OCI-LY3 (cell line): ENCODE measurements at regions not wholly inside any gene's neighbourhood (a gene's known extent, or its start where the extent isn't known, plus 50 kb on each side); places are given as distances from the start of the nearest gene placed in this dataset.

ENCODE experiments used
- H2AFZ ChIP-seq: fragments of 200-600, 300-600 bp; shearing (Covaris generic); 2 replicates; pipeline ENCODE4 v1.6.0; 2014; ENCODE audit warnings: antibody characterized with exemption, low read depth, low read length
- H3K27ac ChIP-seq: fragments of 200-600, 300-600 bp; sonication (generic); 2 replicates; pipeline ENCODE4 v1.5.1; 2014; ENCODE audit warnings: mild to moderate bottlenecking, low read length, moderate library complexity, mixed read lengths
- H3K27me3 ChIP-seq: fragments of 200-600, 300-600 bp; sonication (generic); 2 replicates; pipeline ENCODE4 v1.6.1; 2014; ENCODE audit warnings: low read depth, low read length, mixed read lengths
- H3K36me3 ChIP-seq: fragments of 200-600, 300-600 bp; sonication (generic); replicated peaks from 2 replicates; pipeline ENCODE3; 2014; ENCODE audit warnings: low read depth, low read length, mixed read lengths
- H3K4me1 ChIP-seq: fragments of 300-600, 200-600 bp; sonication (generic); 2 replicates; pipeline ENCODE4 v1.6.1; 2014; ENCODE audit warnings: low read length, mixed read lengths
- H3K4me2 ChIP-seq: fragments of 200-600, 300-600 bp; sonication (generic); 2 replicates; pipeline ENCODE4 v1.6.1; 2014; ENCODE audit warnings: low read length, mixed read lengths
- H3K4me3 ChIP-seq: fragments of 300-600, 200-600 bp; sonication (generic); 2 replicates; pipeline ENCODE4 v1.5.1; 2014; ENCODE audit warnings: antibody characterized with exemption, mild to moderate bottlenecking, low read length, moderate library complexity
- H3K79me2 ChIP-seq: fragments of 300-600, 200-600 bp; shearing (Covaris generic); 2 replicates; pipeline ENCODE4 v1.6.1; 2014; ENCODE audit warnings: mild to moderate bottlenecking, low read length, mixed read lengths
- H3K9ac ChIP-seq: fragments of 300-600, 200-600 bp; shearing (Covaris generic); 2 replicates; pipeline ENCODE4 v1.6.0; 2014; ENCODE audit warnings: mild to moderate bottlenecking, low read length, moderate library complexity
- H3K9me3 ChIP-seq: fragments of 200-600, 300-600 bp; shearing (Covaris generic); 2 replicates; pipeline ENCODE4 v1.6.1; 2014; ENCODE audit warnings: low read length, mixed read lengths; ENCODE audit not compliant: insufficient read depth
- H4K20me1 ChIP-seq: fragments of 200-600, 300-600 bp; sonication (generic); 2 replicates; pipeline ENCODE4 v1.6.1; 2016; ENCODE audit warnings: low read length, mixed read lengths; ENCODE audit not compliant: insufficient read depth
- EZH2phosphoT487 ChIP-seq: fragments of 200-600 bp; shearing (Covaris generic); IDR thresholded peaks from 2 replicates; pipeline ENCODE4 v1.6.1; 2018; ENCODE audit warnings: antibody characterized with exemption, mixed run types, low read depth
- TF ChIP-seq, protein P1 (sequence below): fragments of 200-600, 300-600 bp; sonication (generic); IDR thresholded peaks from 2 replicates; pipeline ENCODE4 v1.5.1; 2014; ENCODE audit warnings: antibody characterized with exemption, low read length, low read depth

DNA sequence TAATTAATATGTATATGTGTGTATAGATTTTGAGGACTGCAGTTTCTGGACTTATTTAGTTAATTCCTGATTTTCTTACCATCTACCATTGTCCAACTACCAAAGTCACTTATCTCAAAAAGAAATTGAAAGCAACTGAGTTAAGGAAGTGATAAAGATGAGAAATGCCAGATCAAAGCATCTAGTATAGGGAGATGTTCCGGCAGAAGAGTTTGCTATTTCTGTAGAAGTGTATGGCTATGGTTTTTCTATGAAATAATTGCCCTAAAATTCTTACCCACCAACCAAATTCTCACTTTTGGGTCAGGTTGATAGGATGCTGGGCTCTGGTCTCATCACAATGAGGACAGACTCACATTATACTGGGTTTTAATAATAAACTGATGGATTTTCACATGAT, 64.0 kb upstream of the RAB11FIP2 start:
- Histone ChIP-seq H3K27me3 (no peaks in the 10 kb centered on the region), H4K20me1 (no peaks in the 10 kb centered on the region), H3K36me3 (no peaks in the 10 kb centered on the region), H3K4me3 (no peak overlapping the region), H3K4me1 (no peaks in the 10 kb centered on the region), H3K9me3 (no peaks in the 10 kb centered on the region), H3K4me2 (no peak overlapping the region), H2AFZ (no peak overlapping the region), H3K9ac (no peak overlapping the region), H3K27ac (no peak overlapping the region), H3K79me2 (no peaks in the 10 kb centered on the region)
- TF ChIP-seq, protein P1, sequence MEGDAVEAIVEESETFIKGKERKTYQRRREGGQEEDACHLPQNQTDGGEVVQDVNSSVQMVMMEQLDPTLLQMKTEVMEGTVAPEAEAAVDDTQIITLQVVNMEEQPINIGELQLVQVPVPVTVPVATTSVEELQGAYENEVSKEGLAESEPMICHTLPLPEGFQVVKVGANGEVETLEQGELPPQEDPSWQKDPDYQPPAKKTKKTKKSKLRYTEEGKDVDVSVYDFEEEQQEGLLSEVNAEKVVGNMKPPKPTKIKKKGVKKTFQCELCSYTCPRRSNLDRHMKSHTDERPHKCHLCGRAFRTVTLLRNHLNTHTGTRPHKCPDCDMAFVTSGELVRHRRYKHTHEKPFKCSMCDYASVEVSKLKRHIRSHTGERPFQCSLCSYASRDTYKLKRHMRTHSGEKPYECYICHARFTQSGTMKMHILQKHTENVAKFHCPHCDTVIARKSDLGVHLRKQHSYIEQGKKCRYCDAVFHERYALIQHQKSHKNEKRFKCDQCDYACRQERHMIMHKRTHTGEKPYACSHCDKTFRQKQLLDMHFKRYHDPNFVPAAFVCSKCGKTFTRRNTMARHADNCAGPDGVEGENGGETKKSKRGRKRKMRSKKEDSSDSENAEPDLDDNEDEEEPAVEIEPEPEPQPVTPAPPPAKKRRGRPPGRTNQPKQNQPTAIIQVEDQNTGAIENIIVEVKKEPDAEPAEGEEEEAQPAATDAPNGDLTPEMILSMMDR = no peak
- no peak for TF ChIP-seq EZH2phosphoT487

DNA sequence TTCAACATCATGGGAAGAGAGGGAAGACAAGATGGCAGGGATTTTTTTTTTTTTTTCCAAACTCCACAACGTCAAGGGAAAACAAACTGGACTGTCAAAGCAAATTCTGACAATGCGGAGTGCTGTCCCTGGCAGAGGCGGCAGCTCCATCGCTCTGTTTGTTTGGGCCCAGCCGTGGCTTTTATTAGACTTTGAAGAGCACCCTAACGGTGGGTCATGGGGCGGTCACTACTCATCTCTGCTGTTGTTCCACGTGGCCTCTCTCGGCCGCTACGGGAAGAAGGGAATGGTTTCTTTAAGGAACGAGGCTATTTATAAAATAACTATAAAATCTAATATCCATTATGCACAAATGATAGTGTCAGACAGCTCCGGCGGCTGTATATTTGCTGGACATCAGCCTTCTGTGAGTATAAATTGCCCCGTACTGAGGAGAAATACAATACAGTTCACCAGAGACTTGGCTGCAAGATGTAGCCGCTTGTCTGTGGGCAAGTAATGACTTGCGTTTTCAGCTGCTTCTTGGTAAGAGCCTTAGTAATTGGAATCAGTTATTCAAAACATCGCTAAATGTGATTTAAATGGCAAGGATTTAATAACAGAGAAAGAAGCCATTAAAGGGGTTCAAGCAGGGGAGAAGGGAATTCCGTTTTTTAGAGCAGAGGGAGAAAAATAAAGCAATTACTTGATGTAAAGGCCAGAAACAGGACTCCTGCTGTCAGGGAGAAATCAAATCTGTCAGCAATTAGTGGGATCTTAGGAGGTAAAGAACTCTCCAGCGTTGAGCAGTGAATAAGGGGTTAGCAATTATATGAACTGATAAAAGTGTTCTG, 61.7 kb upstream of the RAB11FIP2 start:
- Histone ChIP-seq H3K27ac (no peak overlapping the region), H3K9ac (no peak overlapping the region), H3K4me3 (no peak overlapping the region)

DNA sequence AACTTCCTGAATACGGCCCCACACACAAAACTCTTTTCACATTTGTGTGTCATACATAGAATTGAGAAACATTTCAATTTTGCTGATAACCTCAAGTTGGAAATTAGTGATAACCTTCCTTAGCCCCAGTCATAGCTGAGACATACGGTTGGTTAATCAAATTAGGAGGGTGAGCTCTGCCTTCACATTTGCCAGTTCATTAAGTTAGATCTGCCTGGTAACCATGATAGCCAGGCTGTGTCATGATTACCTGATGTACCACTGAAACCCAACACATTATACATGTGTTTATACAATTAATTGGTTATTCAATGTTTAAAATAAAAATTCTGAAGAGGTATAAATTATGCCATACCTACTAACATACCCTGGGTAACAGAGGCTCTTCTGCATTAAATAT, 60.8 kb upstream of the RAB11FIP2 start:
- no peak overlapping the region for H3K4me2 ChIP-seq
- H3K79me2 ChIP-seq = no peaks in the 10 kb centered on the region
- no peaks in the 10 kb centered on the region for H3K9me3 ChIP-seq
- no peaks in the 10 kb centered on the region for H3K4me1 ChIP-seq
- TF ChIP-seq, protein P1 = no peak
- TF ChIP-seq EZH2phosphoT487 = no peak
- H3K9ac ChIP-seq = no peak overlapping the region
- no peak overlapping the region for H3K4me3 ChIP-seq
- H2AFZ ChIP-seq = no peak overlapping the region
- H3K27ac ChIP-seq = no peak overlapping the region
- no peaks in the 10 kb centered on the region for H4K20me1 ChIP-seq
- H3K27me3 ChIP-seq = no peaks in the 10 kb centered on the region
- H3K36me3 ChIP-seq = no peaks in the 10 kb centered on the region

More for the DNA sequence above, 61.7 kb upstream of the RAB11FIP2 start:
- Histone ChIP-seq H3K79me2 (no peaks in the 10 kb centered on the region), H3K27me3 (no peaks in the 10 kb centered on the region), H3K4me2 (no peak overlapping the region), H4K20me1 (no peaks in the 10 kb centered on the region), H2AFZ (no peak overlapping the region), H3K4me1 (no peaks in the 10 kb centered on the region), H3K9me3 (no peaks in the 10 kb centered on the region), H3K36me3 (no peaks in the 10 kb centered on the region)
- TF ChIP-seq, protein P1 = no peak
- no peak for TF ChIP-seq EZH2phosphoT487

DNA sequence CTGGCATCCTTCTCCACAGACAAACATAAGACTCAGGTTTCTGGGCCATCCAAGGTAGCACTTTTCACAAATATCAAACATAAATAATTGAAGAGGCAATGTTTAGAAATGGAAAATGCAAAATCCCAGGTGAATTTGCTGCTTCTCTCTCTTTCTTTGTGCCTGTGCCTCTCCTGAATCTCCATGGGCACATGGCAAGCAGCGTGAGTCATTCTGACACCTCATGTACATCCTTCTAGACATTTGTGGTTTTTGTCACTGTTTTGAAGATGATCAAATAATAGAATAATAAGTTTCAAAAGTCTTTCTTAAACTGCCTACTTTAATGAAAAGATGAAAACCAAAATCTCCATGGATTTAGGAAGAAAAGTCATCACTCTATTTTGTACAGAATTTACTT, 60.3 kb upstream of the RAB11FIP2 start:
- TF ChIP-seq, protein P1 = no peak
- no peak for TF ChIP-seq EZH2phosphoT487
- H3K4me2 ChIP-seq = no peak overlapping the region

More for the DNA sequence above, 60.3 kb upstream of the RAB11FIP2 start:
- Histone ChIP-seq H4K20me1 (no peaks in the 10 kb centered on the region), H3K27ac (no peak overlapping the region), H3K9ac (no peak overlapping the region), H2AFZ (no peak overlapping the region), H3K9me3 (no peaks in the 10 kb centered on the region), H3K79me2 (no peaks in the 10 kb centered on the region), H3K36me3 (no peaks in the 10 kb centered on the region), H3K4me3 (no peak overlapping the region), H3K27me3 (no peaks in the 10 kb centered on the region), H3K4me1 (no peaks in the 10 kb centered on the region)
